SK-N-SH treated with all-trans-retinoic acid at 6 μM for 48 hours (cell line): ENCODE measurements at regions not wholly inside any gene's neighbourhood (a gene's known extent, or its start where the extent isn't known, plus 50 kb on each side); places are given as distances from the start of the nearest gene placed in this dataset.

ENCODE experiments used
- CREB5 ChIP-seq: fragments of 250-450 bp; sonication (Bioruptor Pico); IDR thresholded peaks from 2 replicates; pipeline ENCODE4 v1.5.1; 2020; ENCODE audit warnings: low read depth, mild to moderate bottlenecking, moderate library complexity
- CSDC2 ChIP-seq: fragments of 250-450 bp; sonication (Bioruptor Pico); IDR thresholded peaks from 2 replicates; pipeline ENCODE4 v1.5.0; 2020; ENCODE audit warnings: mild to moderate bottlenecking, moderate library complexity
- ISL1 ChIP-seq: fragments of 250-450 bp; sonication (Bioruptor Pico); IDR thresholded peaks from 2 replicates; pipeline ENCODE4 v2.1.2; 2022; ENCODE audit warnings: mild to moderate bottlenecking, moderate library complexity
- OSR1 ChIP-seq: fragments of 250-450 bp; sonication (Bioruptor Pico); IDR thresholded peaks from 2 replicates; pipeline ENCODE4 v1.8.0; 2022; ENCODE audit warnings: moderate library complexity, mild to moderate bottlenecking, inconsistent platforms
- PATZ1 ChIP-seq: fragments of 250-450 bp; sonication (Bioruptor Pico); IDR thresholded peaks from 2 replicates; pipeline ENCODE4 v1.8.0; 2020; ENCODE audit warnings: mild to moderate bottlenecking, moderate library complexity, borderline replicate concordance
- TOX ChIP-seq: fragments of 250-450 bp; sonication (Bioruptor Pico); IDR thresholded peaks from 2 replicates; pipeline ENCODE4 v1.8.0; 2021; ENCODE audit warnings: mild to moderate bottlenecking, moderate library complexity, borderline replicate concordance
- ZC3H10 ChIP-seq: fragments of 250-450 bp; sonication (Bioruptor Pico); IDR thresholded peaks from 2 replicates; pipeline ENCODE4 v1.5.1; 2021; ENCODE audit warnings: mild to moderate bottlenecking, moderate library complexity
- ZFP3 ChIP-seq: fragments of 250-450 bp; sonication (Bioruptor Pico); IDR thresholded peaks from 2 replicates; pipeline ENCODE4 v1.5.0; 2020; ENCODE audit warnings: mild to moderate bottlenecking, moderate library complexity

GRCh38 chr12:73124480-73124879 lies 852.3 kb downstream of the TRHDE start:
- TF ChIP-seq CREB5 (CRISPR knock-in tag) = no peak
- TF ChIP-seq TOX (CRISPR knock-in tag) = no peak
- TF ChIP-seq OSR1 (CRISPR knock-in tag) = no peak
- TF ChIP-seq ISL1 (CRISPR knock-in tag) = no peak
- TF ChIP-seq CSDC2 (CRISPR knock-in tag) = no peak
- no peak for TF ChIP-seq ZC3H10
- no peak for TF ChIP-seq ZFP3 (CRISPR knock-in tag)
- no peak for TF ChIP-seq PATZ1 (CRISPR knock-in tag)
